ENCODE measurements at regions not wholly inside any gene's neighbourhood (a gene's known extent, or its start where the extent isn't known, plus 50 kb on each side); places are given as distances from the start of the nearest gene placed in this dataset.

DNA sequence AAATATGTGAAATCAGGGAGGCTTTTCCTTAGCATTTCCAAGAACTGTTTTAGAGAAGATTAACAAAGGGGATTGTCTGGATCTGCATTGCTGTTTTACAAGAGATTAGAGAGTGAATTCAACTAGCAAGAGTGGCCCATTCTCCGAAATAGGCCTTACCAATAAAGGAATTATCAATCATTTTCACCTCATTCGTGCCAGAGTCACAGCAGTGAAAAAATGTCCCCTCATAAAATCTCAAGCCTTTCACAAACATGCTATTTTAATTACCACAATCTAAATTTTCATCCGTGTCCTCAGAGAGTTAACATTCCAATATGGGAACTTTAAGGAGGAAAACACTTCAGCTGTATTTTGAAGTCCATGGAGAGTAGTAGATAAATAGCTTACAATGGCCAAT lies 979.6 kb downstream of the RPA4 start:
- TF ChIP-seq RAD21 (IDR thresholded peaks at IDR 0.05; ENCODE audit: low read depth) (no peak), YY1 (IDR thresholded peaks at IDR 0.05; ENCODE audit: low read depth) (no peak), CEBPB (IDR thresholded peaks at IDR 0.05) (no peak), EP300 (IDR thresholded peaks at IDR 0.05; ENCODE audit: borderline replicate concordance) (no peak), NFIC (IDR thresholded peaks at IDR 0.05) (no peak), TAF1 (IDR thresholded peaks at IDR 0.05; ENCODE audit: low read depth) (no peak)
- TF ChIP-seq, protein P1, sequence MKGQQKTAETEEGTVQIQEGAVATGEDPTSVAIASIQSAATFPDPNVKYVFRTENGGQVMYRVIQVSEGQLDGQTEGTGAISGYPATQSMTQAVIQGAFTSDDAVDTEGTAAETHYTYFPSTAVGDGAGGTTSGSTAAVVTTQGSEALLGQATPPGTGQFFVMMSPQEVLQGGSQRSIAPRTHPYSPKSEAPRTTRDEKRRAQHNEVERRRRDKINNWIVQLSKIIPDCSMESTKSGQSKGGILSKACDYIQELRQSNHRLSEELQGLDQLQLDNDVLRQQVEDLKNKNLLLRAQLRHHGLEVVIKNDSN (IDR thresholded peaks at IDR 0.05): no peak
- TF ChIP-seq, protein P2, sequence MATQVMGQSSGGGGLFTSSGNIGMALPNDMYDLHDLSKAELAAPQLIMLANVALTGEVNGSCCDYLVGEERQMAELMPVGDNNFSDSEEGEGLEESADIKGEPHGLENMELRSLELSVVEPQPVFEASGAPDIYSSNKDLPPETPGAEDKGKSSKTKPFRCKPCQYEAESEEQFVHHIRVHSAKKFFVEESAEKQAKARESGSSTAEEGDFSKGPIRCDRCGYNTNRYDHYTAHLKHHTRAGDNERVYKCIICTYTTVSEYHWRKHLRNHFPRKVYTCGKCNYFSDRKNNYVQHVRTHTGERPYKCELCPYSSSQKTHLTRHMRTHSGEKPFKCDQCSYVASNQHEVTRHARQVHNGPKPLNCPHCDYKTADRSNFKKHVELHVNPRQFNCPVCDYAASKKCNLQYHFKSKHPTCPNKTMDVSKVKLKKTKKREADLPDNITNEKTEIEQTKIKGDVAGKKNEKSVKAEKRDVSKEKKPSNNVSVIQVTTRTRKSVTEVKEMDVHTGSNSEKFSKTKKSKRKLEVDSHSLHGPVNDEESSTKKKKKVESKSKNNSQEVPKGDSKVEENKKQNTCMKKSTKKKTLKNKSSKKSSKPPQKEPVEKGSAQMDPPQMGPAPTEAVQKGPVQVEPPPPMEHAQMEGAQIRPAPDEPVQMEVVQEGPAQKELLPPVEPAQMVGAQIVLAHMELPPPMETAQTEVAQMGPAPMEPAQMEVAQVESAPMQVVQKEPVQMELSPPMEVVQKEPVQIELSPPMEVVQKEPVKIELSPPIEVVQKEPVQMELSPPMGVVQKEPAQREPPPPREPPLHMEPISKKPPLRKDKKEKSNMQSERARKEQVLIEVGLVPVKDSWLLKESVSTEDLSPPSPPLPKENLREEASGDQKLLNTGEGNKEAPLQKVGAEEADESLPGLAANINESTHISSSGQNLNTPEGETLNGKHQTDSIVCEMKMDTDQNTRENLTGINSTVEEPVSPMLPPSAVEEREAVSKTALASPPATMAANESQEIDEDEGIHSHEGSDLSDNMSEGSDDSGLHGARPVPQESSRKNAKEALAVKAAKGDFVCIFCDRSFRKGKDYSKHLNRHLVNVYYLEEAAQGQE (IDR thresholded peaks at IDR 0.05; ENCODE audit: low read depth): no peak
- TF ChIP-seq, protein P3, sequence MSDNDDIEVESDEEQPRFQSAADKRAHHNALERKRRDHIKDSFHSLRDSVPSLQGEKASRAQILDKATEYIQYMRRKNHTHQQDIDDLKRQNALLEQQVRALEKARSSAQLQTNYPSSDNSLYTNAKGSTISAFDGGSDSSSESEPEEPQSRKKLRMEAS (IDR thresholded peaks at IDR 0.05): no peak

Data from Ishikawa (cell line).